RWPE1 (cell line): ENCODE measurements at regions not wholly inside any gene's neighbourhood (a gene's known extent, or its start where the extent isn't known, plus 50 kb on each side); places are given as distances from the start of the nearest gene placed in this dataset.
A peak's percentile ranks its signal among the peaks of the same experiment; 100 is the strongest.

ENCODE experiments used
- CTCF ChIA-PET: fragments of 350-600 bp; sonication (Branson Sonifier 250); formaldehyde crosslinking; extraction: SDS; loops from one replicate; lab custom pipeline; 2021; lab: Yijun Ruan, JAX
- POLR2A ChIA-PET: fragments of 400-600 bp; formaldehyde crosslinking; extraction: SDS; loops from one replicate; lab custom pipeline; 2020; ENCODE audit warnings: antibody characterized with exemption; ENCODE audit not compliant: low non-redundant PET; lab: Yijun Ruan, JAX
- DNase-seq: peaks from one replicate; pipeline ENCODE4 v3.0.0; 2012; ENCODE audit warnings: low spot score
- H3K27ac ChIP-seq: fragments of 450-650 bp; 2 replicates; pipeline ENCODE4 v1.5.1; 2017
- TF ChIP-seq, protein P1 (sequence below): fragments of 450-650 bp; conservative IDR thresholded peaks from 2 replicates; pipeline ENCODE4 v1.5.1; 2017; ENCODE audit warnings: low read depth, mild to moderate bottlenecking

- TF ChIP-seq, protein P1, sequence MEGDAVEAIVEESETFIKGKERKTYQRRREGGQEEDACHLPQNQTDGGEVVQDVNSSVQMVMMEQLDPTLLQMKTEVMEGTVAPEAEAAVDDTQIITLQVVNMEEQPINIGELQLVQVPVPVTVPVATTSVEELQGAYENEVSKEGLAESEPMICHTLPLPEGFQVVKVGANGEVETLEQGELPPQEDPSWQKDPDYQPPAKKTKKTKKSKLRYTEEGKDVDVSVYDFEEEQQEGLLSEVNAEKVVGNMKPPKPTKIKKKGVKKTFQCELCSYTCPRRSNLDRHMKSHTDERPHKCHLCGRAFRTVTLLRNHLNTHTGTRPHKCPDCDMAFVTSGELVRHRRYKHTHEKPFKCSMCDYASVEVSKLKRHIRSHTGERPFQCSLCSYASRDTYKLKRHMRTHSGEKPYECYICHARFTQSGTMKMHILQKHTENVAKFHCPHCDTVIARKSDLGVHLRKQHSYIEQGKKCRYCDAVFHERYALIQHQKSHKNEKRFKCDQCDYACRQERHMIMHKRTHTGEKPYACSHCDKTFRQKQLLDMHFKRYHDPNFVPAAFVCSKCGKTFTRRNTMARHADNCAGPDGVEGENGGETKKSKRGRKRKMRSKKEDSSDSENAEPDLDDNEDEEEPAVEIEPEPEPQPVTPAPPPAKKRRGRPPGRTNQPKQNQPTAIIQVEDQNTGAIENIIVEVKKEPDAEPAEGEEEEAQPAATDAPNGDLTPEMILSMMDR = no peak
- no peak for DNase-seq
- ChIA-PET CTCF (interaction anchor here (0.5 to 2.9 kb wide), 6 partner anchors 36 to 1092 kb away, joined by 3 to 10 read pairs (median 4); no protein-coding TSS in a partner anchor), POLR2A (no interaction called here)
- no peak overlapping the region for H3K27ac ChIP-seq
These were observed 168.5 kb downstream of the SMIM20 start for GRCh38 chr4:26082565-26082964.

DNA sequence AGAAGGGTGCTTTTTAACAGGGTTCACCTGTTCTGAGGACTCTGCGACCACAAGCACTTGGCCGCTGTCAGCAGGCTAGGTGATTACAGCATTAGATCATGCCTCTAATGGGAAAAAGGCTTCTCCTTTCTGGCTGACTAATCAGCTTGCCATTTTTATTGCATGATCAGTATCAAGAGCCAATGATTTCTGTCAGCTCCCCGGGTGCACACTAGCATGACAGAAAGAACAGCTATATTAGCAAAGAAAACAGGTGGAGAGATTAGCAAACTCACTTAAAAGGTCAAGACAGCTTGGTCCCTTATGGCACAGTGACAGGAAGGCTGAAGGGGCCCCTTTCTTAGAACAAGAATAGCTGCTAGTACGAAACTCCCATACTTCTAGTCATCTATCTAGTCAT lies 170.0 kb downstream of the SMIM20 start:
- no peak overlapping the region for H3K27ac ChIP-seq
- ChIA-PET CTCF (interaction anchor here (1.5 to 2.9 kb wide), 2 partner anchors 152 to 236 kb away, joined by 4 to 10 read pairs; no protein-coding TSS in a partner anchor), POLR2A (no interaction called here)
- TF ChIP-seq, protein P1 = no peak
- DNase-seq = peak; percentile 86

DNA sequence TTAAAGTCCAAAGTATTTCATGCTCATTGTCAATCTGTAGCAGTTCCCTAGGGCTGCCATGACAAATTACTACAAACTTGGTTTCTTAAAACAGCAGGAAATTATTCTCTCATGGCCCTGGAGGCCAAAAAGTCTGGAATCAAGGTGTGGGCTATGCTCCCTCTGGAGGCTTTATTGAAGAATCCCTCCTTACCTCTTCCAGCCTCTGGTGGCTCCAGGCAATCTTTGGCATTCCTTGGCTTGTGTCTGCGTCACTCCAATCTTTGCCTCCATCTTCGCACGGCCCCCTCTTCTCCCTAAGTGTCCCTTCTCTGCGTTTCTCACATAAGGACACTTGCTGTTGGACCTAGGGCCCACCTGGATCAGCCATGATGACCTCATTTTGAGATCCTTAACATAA lies 170.4 kb downstream of the SMIM20 start:
- ChIA-PET POLR2A (no interaction called here), CTCF (interaction anchor here (0.7 to 2.9 kb wide), 2 partner anchors 151 to 957 kb away, joined by 3 to 10 read pairs; no protein-coding TSS in a partner anchor)
- TF ChIP-seq, protein P1 = no peak
- H3K27ac ChIP-seq = no peak overlapping the region
- no peak for DNase-seq

DNA sequence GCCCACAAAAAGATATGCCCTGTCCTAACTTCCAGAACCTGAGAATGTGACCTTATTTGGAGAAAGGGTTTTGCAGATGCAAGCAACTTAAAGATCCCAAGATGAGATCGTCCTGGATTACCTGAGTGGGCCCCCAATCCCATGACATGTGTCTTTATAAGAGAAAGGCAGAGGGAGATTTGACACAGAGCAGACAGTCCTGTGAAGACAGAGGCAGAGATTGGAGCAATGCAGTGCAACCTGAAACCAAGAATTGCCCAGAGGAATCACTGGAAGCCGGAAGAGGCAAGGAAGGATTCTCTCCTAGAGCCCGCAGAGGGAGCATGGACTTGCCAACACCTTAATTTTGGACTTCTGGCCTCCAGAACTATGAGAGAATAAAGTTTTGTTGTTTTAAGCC lies 171.5 kb downstream of the SMIM20 start:
- no peak overlapping the region for H3K27ac ChIP-seq
- CTCF ChIA-PET = interaction anchor here (1.0 kb wide), 1 partner anchor 240 kb away, joined by 3 read pairs; no protein-coding TSS in a partner anchor
- POLR2A ChIA-PET = no interaction called here
- no peak for DNase-seq
- TF ChIP-seq, protein P1 = no peak

- POLR2A ChIA-PET = no interaction called here
- no peak overlapping the region for H3K27ac ChIP-seq
- DNase-seq = no peak
- TF ChIP-seq, protein P1 = no peak
- CTCF ChIA-PET = interaction anchor here (0.5 to 0.6 kb wide), 2 partner anchors 23 to 148 kb away, joined by 3 to 5 read pairs; no protein-coding TSS in a partner anchor
These were observed 172.8 kb downstream of the SMIM20 start for GRCh38 chr4:26086621-26087441.

DNA sequence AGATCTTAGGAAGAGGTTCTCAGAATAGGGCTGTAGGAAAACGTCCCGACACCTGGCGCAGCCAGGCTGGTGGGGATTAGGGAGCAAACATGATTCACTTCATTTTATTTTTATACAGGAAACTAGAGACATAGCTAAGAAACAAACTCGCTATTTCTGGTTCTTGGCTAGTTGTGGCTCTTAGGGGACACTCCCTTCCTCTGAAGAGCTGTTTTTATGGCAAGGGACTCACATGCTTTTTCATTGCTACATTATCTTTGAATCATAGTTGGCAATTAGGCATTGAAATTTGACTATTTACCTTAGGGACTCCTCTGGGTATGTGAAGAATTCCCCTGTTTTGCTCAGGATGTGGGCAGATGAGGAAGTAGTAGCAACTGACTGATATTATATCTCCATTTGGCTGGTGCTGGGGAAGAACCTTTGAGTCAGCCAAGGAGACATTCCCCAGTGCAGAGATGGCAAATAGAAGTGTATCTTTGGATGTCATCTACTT lies 174.5 kb downstream of the SMIM20 start:
- TF ChIP-seq, protein P1 = no peak
- peak overlapping the region; percentile 77 for H3K27ac ChIP-seq
- POLR2A ChIA-PET = no interaction called here
- CTCF ChIA-PET = interaction anchor here (0.7 kb wide), 1 partner anchor 378 kb away, joined by 5 read pairs; no protein-coding TSS in a partner anchor
- peak; percentile 57 for DNase-seq
